Stomach (tissue), 4 donors: ENCODE measurements at regions not wholly inside any gene's neighbourhood (a gene's known extent, or its start where the extent isn't known, plus 50 kb on each side); places are given as distances from the start of the nearest gene placed in this dataset.

Experiments used
- POLR2AphosphoS5 ChIP-seq, 3 donors: sonication (generic); formaldehyde crosslinking; IDR thresholded peaks; one replicate each; pipeline ENCODE4 v1.6.1; 2016; ENCODE audit warnings: antibody characterized with exemption in 3 of 3
- TF ChIP-seq, protein P1 (sequence below), 7 experiments: fragments of 450-650 bp in 4 of 7; fragments of 200-600 bp in 3 of 7; sonication (generic) in 3 of 7; IDR thresholded peaks; one replicate each; pipeline ENCODE4 v1.5.1; 2016 to 2019; ENCODE audit warnings: antibody characterized with exemption in 7 of 7, control low read depth in 2 of 7, mild to moderate bottlenecking in 1 of 7

DNA sequence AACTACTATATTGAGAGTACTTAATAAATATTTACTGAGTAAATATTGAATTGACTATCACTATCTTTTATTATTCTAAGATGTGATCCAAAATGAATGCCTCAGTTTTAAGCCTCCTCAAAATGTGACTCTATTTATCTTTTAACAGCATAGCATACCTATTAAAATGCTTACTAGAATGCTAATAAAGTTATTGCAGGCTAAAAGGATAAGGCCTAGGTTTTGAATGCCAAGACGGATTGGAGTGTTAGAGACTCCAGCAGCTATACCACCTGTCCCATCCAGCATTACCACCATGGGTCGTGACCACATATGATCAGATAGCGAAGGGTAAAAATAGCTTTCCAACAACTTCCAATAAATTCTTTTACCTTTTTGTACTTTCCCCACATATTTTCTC lies 64.7 kb upstream of the MYRIP start:
- TF ChIP-seq POLR2AphosphoS5 (IDR thresholded peaks at IDR 0.05), result no peak
- TF ChIP-seq, protein P1, sequence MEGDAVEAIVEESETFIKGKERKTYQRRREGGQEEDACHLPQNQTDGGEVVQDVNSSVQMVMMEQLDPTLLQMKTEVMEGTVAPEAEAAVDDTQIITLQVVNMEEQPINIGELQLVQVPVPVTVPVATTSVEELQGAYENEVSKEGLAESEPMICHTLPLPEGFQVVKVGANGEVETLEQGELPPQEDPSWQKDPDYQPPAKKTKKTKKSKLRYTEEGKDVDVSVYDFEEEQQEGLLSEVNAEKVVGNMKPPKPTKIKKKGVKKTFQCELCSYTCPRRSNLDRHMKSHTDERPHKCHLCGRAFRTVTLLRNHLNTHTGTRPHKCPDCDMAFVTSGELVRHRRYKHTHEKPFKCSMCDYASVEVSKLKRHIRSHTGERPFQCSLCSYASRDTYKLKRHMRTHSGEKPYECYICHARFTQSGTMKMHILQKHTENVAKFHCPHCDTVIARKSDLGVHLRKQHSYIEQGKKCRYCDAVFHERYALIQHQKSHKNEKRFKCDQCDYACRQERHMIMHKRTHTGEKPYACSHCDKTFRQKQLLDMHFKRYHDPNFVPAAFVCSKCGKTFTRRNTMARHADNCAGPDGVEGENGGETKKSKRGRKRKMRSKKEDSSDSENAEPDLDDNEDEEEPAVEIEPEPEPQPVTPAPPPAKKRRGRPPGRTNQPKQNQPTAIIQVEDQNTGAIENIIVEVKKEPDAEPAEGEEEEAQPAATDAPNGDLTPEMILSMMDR (IDR thresholded peaks at IDR 0.05), result no peak
